ENCODE measurements at regions not wholly inside any gene's neighbourhood (a gene's known extent, or its start where the extent isn't known, plus 50 kb on each side); places are given as distances from the start of the nearest gene placed in this dataset.

- TF ChIP-seq CTCF (conservative IDR thresholded peaks at IDR 0.05; ENCODE audit: low read length) (no peak), EZH2phosphoT487 (IDR thresholded peaks at IDR 0.05; ENCODE audit: borderline replicate concordance) (no peak)
Measured at GRCh38 chr1:209356976-209357377, 226.5 kb upstream of the CAMK1G start.

Data from Loucy (cell line).